GM21723 (cell line): ENCODE measurements at regions not wholly inside any gene's neighbourhood (a gene's known extent, or its start where the extent isn't known, plus 50 kb on each side); places are given as distances from the start of the nearest gene placed in this dataset.
"Not testable (repeated sequence)": the region's sequence is repeated elsewhere in the genome, so short reads cannot be mapped to it uniquely, and the experiment has no call there.

Experiments used
- ATAC-seq: cut with Tn5 transposase; IDR thresholded peaks from one replicate; pipeline ENCODE4 v1.9.1; 2021; ENCODE audit warnings: mild to moderate bottlenecking, moderate library complexity; ENCODE audit not compliant: unreplicated experiment

DNA sequence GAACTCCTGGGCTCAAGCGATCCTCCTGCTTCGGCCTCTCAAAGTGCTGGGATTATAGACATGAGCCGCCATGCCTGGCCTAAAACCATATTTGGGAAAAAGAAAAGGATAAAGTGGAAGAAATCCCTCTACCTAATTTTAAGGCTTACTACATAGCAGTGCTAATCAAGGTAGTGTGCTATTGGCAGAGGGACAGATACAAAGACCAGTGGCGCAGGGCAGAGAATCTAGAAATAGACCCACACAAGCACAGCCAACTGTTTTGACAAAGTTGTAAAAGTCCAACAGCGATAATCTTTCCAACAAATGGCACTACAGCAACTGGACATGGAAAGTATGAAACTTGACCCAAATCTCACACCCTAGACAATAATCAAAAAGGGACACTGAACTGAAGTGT lies 138.4 kb downstream of the TFCP2L1 start:
- no peak for ATAC-seq

- no peak for ATAC-seq
Measured at GRCh38 chr2:121147766-121148165, 137.2 kb downstream of the TFCP2L1 start.

GRCh38 chr2:121148481-121148880 lies 136.5 kb downstream of the TFCP2L1 start:
- ATAC-seq = no peak

GRCh38 chr2:121149384-121149783 lies 135.6 kb downstream of the TFCP2L1 start:
- no peak for ATAC-seq

GRCh38 chr2:121150126-121150525 lies 134.9 kb downstream of the TFCP2L1 start:
- ATAC-seq = no peak

DNA sequence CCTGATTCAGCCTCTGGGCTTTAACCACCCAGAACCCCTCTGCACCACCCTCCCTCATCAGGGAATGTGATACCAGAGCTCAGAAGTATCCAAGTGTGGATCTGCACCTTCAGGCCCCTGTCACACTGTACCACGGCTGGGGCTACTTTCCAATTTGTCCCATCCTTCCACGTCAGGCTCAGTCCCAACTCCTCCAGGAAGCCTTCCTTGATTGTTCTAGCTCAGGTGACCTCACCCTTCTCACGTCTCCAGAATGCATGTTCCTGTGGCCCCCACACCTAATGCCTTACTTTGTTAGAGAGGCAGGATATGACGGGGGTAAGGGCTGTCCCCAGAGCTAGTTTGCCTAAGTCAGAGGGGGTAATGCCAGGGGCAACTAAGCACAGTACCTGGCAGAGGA lies 134.3 kb downstream of the TFCP2L1 start:
- ATAC-seq = no peak

- no peak for ATAC-seq
Measured at GRCh38 chr2:121151311-121152109, 133.5 kb downstream of the TFCP2L1 start.

DNA sequence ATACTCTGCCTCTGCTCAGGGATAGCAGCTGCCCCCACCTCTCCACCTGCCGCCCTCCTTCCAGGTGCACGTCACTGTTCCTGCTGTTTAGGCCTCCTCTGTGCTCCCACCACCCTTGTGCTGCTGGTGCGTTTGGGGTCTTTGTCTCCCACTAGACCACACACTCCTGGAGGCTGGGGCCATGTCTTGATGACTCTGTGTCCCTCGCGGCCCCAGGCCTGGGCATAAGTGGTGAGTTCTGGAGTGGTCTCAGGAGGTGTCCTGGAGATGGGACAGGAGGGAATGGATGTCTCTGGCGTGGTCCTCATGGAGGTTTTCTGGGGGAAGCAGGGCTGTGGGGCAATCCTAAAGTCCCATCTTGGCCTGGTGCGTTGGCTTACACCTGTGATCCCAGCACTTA lies 132.1 kb downstream of the TFCP2L1 start:
- ATAC-seq = no peak

DNA sequence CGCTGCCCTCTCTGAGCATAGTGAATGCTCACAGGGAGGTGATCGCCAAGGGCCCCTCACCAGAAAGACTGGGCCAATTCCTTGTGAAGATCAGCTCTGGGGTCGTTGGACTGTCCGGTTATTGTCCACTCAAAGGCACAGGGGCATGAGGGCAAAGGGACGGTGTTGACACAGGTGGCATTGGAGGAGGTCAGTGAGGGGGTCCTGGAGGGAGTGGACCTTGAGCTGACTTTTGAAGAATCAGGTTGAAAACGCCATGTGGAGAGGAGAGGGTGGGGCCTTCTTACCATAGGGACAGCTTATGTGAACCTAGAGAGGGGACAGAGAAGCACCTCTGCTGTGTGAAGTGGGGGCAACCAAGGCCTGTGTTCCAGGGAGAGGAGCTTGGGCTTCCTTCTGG lies 131.5 kb downstream of the TFCP2L1 start:
- no peak for ATAC-seq

- no peak for ATAC-seq
Measured at GRCh38 chr2:121155502-121156056, 129.4 kb downstream of the TFCP2L1 start.

DNA sequence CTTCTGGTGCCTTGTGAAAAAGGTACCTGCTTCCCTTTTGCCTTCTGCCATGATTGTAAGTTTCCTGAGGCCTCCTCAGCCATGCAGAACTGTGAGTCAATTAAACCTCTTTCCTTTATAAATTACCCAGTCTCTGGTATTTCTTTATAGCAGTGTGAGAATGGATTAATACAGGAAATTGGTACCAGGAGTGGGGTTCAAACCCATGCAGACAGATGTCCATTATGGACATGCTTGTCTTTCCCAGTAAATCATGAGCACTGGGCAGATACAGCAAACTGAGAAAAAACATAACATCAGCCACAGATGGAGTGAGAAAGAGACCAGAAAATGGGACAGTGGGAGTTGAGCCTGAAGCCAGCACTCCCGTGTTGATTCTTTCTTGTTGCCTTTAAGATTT lies 127.5 kb downstream of the TFCP2L1 start:
- not testable (repeated sequence) for ATAC-seq

DNA sequence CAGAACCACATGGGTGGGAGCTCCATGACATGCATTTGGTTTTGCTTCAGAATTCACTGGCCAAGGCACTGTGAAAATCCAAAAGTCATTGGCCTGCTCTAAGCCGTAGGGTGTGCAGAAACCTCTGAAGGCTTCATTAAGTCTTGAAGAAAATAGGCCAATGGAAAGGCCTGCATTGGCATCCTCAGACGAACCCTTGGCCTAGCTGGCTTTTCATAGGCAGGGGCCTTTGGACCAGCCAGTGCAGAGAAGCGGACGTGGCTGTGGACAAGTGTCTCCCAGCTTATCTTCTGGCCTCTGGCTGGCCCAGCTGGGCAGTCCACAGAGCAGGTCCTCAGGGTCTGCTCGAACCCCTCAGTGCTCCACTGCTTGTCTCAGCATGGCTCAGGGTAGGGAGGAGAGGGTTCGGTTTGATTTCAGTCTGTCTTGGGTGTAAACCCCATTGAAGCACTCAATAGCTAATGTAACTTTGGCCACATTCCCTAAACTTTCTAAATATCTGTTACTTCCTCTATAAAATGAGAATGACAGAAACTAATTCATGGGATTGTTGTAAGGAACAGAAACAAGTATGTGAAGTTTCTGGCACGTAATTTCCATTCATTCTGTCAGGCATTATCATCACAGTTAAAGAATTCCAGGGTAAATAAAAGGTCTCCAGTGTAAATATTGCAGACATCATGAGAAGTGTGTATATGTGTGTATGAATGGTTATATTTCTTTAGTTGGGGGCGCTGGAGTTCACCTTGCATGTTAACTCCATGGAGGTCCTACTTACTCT lies 125.5 kb downstream of the TFCP2L1 start:
- no peak for ATAC-seq

DNA sequence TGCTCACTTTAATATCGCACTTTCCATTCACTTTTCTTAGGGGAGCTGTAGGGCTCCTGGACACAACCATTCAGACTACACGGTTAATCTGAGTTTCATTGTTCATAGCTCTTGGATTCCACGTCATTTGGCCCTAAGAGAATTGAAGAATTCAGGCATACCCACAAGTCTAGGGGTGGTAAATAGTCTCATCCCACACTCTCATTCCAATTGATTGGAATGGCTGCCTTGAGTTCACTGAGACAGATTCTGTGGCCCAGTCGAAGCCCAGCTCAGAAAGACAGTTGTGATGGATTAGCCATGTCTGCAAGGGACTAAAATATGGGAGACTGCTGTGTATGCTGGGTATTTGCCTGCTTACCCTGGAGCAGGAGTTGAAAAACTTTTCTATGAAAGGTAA lies 124.6 kb downstream of the TFCP2L1 start:
- ATAC-seq = no peak

GRCh38 chr2:121161272-121161671 lies 123.7 kb downstream of the TFCP2L1 start:
- no peak for ATAC-seq

GRCh38 chr2:121162893-121163292 lies 122.1 kb downstream of the TFCP2L1 start:
- no peak for ATAC-seq

DNA sequence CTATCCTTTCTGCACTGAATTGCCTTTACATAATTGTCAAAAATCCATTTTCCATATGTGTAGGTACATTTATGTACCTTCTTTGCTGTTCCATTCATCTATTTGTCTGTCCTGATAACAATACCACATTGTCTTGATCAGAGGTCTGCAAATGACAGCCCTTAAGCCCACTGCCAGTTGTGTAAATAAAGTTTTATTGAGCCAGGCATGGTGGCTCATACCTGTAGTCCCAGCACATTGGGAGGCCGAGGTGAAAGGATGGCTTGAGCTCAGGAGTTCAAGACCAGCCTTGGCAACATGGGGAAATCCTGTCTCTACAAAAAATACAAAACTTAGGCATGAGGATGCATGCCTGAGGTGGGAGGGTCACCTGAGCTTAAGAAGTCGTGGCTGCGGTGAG lies 121.0 kb downstream of the TFCP2L1 start:
- ATAC-seq = no peak

GRCh38 chr2:121165038-121165542 lies 119.9 kb downstream of the TFCP2L1 start:
- no peak for ATAC-seq
